ENCODE measurements at regions not wholly inside any gene's neighbourhood (a gene's known extent, or its start where the extent isn't known, plus 50 kb on each side); places are given as distances from the start of the nearest gene placed in this dataset.

DNA sequence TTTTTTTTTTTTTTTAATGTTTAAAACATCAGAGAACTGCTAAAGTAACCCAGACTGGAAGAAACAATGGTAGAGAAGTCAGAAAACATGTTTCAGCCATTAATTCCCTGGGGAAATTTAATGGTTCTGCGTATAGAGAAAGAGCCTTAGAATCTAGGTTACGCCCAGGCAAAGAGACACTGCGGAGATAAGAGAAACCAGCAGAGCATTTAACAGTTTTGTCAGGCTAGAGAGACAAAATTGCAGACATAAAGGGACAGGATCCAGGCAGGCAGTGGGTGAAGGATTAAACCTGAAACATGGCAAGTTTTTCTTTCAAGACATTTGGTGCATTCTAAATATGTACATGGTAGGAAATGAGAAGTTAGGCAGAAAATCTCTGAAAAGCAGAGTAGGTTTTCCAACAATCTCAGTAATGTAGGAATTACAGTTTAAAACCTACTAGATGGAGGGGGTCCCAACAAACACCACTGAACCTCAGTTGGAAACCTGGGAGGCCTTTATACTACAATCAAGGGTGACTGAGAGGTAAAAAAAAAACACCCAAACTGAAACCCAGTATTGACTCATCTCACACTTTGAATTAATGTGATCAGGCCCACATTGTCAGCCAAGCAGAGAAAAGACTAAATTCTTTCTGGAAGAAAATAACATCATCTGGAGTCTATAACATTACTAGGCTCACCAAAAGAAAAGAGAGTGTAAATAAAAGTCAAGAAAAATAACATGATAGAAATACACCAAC, 254.2 kb upstream of the NWD2 start:
- DNase-seq, result no peak

DNA sequence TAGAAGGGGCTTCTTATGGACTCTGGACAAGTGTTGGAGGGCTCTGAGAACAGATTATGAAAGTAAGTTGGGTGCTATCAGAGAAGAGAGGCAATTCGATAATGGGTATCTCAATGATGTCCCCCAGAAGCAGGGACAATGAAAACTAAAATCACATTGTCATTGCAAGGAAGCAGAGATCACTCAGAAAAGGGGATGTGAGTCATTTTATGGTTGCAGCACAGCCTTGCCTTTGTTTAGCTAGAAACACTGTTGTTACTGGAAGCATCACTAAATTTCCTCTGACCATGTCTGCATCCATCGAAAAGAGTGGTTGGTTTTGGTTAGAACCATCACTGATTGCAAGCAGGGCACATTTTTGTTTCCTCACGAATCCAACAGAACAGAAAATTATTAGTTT, 246.8 kb upstream of the NWD2 start:
- no peak for DNase-seq

- no peak for DNase-seq
Observed at GRCh38 chr4:37000281-37000680, 244.3 kb upstream of the NWD2 start.

DNA sequence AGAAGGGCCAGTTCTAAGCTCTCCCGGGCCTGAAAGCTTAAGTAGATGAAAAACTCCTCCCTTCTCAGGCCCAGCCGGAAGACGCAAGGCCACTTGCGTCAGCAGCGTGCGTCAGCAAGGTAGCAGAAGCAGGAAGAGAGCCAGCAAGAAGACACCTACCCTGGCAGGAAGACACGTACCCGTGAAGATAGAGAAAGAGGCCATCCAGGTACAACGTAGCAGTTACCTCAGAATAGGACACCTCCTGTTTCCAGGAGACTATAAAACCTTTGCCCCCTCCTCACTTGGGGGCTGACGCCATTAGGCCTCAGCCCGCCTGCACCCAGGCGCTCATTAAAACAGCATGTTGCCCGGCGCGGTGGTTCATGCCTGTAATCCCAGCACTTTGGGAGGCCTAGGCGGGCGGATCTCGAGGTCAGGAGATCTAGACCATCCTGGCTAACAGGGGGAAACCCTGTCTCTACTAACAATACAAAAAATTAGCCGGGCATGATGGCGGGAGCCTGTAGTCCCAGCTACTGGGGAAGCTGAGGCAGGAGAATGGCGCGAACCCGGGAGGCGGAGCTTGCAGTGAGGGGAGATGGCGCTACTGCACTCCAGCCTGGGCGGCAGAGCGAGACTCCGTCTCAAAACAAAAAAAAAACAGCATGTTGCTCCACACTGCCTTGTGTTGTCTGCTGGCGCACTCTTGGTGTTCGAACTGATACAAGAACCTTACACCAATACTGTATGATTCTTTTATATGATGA, 242.7 kb upstream of the NWD2 start:
- no peak for DNase-seq

- no peak for DNase-seq
Observed at GRCh38 chr4:37002625-37003024, 241.9 kb upstream of the NWD2 start.

- DNase-seq, result no peak
Observed at GRCh38 chr4:37008199-37008598, 236.3 kb upstream of the NWD2 start.

- DNase-seq, result no peak
Observed at GRCh38 chr4:37014584-37014983, 230.0 kb upstream of the NWD2 start.

GRCh38 chr4:37015391-37015790, 229.2 kb upstream of the NWD2 start:
- no peak for DNase-seq

- no peak for DNase-seq
Observed at GRCh38 chr4:37023504-37023903, 221.0 kb upstream of the NWD2 start.

- no peak for DNase-seq
Observed at GRCh38 chr4:37023996-37024395, 220.5 kb upstream of the NWD2 start.

GRCh38 chr4:37040816-37041215, 203.7 kb upstream of the NWD2 start:
- no peak for DNase-seq

DNA sequence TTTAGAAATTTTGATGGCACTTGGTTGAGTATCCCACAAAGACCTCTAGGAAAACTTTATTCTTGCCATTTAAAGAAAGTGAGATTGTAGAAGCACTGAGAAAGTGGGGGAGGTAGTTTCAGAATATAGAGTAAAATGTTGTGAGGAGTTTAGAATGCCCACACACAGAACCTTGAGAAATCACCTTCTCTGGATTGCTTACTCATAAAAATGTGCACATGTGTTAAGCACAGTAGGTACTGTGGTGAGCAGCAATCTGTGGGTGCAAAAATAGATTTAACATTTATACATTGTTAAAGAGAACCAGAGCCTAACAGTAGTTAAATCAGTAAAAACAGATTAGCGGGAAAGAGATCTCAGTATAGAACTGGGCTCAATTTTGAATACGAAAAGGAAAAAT, 201.2 kb upstream of the NWD2 start:
- no peak for DNase-seq

GRCh38 chr4:37051111-37051510, 193.4 kb upstream of the NWD2 start:
- no peak for DNase-seq

- DNase-seq, result no peak
Observed at GRCh38 chr4:37051866-37052265, 192.7 kb upstream of the NWD2 start.

DNA sequence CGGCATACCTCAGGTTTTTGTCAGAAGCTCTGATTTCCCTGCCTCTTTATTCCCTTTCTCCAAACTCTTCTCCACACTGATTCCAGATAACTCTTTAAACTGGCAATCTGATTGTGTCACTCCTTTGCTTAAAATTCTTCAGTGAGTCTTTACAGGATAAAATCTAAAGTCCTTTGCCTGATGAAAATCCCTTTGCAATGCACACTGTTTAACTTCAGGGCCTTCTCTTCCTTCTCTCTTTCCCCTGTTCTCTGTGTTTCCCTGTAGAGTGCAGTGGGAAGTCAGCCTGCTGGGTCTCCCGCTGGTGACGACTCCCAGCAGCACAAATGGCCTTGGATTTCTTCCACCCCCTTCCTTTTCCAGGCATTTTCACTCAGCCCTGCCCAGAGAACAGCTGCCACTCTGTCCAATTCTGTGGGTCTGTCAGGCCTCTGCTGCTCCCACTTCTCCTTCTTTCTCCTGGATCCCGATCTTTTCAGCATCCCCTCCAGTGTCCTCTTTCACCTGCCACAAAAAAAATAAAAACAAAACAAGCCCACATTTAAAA, 189.9 kb upstream of the NWD2 start:
- no peak for DNase-seq

- DNase-seq, result no peak
Observed at GRCh38 chr4:37058826-37059225, 185.7 kb upstream of the NWD2 start.

- no peak for DNase-seq
Observed at GRCh38 chr4:37066159-37066558, 178.4 kb upstream of the NWD2 start.

GRCh38 chr4:37068580-37068979, 176.0 kb upstream of the NWD2 start:
- no peak for DNase-seq

- no peak for DNase-seq
Observed at GRCh38 chr4:37070041-37070440, 174.5 kb upstream of the NWD2 start.

- no peak for DNase-seq
Observed at GRCh38 chr4:37071576-37071975, 173.0 kb upstream of the NWD2 start.

GRCh38 chr4:37073226-37073840, 171.2 kb upstream of the NWD2 start:
- DNase-seq, result no peak

DNA sequence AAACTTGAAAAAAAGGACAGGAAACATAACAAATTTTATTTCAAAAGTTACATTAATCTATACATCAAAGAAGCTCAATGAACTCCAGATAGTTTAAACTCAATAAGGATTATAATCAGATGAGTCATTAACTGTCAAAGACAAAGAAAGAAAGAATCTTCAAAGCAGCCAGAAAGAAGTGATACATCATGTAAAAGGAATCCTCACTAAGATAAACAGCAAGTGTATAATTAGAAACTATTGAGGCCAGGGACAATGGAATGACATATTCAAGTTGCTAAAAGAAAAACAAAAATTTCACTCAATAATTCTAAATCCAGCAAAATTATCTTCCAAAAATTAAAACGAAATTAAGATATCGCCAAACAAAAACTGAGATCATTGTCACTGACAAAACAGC, 161.6 kb upstream of the NWD2 start:
- no peak for DNase-seq

DNA sequence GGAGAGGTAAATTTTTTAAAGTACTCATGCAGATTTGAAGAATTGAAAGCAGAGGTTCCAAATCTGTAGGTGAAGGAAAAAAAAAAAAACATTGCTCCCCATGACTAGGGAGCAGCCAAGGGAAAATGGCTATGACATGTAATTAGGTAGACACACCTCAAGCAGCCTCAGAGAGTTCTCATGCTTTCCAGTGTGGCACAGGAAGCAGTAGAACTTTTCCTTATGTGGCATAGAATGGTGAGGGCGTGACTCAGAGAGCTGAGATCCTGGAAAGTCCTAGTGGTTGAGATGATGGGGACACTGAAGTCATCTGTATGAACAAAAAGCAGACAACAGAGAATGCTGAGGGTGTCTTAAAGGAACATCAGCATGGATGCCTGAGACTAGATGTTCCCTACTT, 148.6 kb upstream of the NWD2 start:
- no peak for DNase-seq

- DNase-seq, result no peak
Observed at GRCh38 chr4:37101182-37101581, 143.4 kb upstream of the NWD2 start.
